Skeletal muscle satellite cell (primary cell): ENCODE measurements at regions not wholly inside any gene's neighbourhood (a gene's known extent, or its start where the extent isn't known, plus 50 kb on each side); places are given as distances from the start of the nearest gene placed in this dataset.

Experiments used
- H3K27me3 ChIP-seq: 2 replicates; pipeline ENCODE4 v1.7.0; 2013; ENCODE audit warnings: low read length; ENCODE audit not compliant: control insufficient read depth, insufficient read depth
- H3K36me3 ChIP-seq: 2 replicates; pipeline ENCODE4 v1.7.0; 2013; ENCODE audit warnings: mild to moderate bottlenecking, control low read depth, low read length; ENCODE audit not compliant: insufficient read depth
- H3K4me1 ChIP-seq: 2 replicates; pipeline ENCODE4 v1.7.0; 2013; ENCODE audit warnings: low read length; ENCODE audit not compliant: control insufficient read depth, insufficient read depth
- H3K4me2 ChIP-seq: 2 replicates; pipeline ENCODE4 v1.7.0; 2013; ENCODE audit warnings: mild to moderate bottlenecking, low read length
- H3K4me3 ChIP-seq: 2 replicates; pipeline ENCODE4 v1.7.0; 2013; ENCODE audit warnings: low read length
- H3K9ac ChIP-seq: 2 replicates; pipeline ENCODE4 v1.7.0; 2013; ENCODE audit warnings: mild to moderate bottlenecking, low read depth, low read length, moderate library complexity
- H3K9me3 ChIP-seq: replicated peaks from 2 replicates; pipeline ENCODE4 v1.7.0; 2013; ENCODE audit warnings: mild to moderate bottlenecking, control low read depth, low read length

- Histone ChIP-seq H3K36me3 (no peaks in the 10 kb centered on the region), H3K9ac (no peak overlapping the region), H3K9me3 (no peaks in the 10 kb centered on the region), H3K4me2 (no peak overlapping the region), H3K27me3 (peaks cover 35% of the 10 kb centered on the region), H3K4me3 (no peak overlapping the region), H3K4me1 (peaks cover 23% of the 10 kb centered on the region)
Observed at GRCh38 chr17:5775098-5775497, 190.8 kb upstream of the NLRP1 start.

DNA sequence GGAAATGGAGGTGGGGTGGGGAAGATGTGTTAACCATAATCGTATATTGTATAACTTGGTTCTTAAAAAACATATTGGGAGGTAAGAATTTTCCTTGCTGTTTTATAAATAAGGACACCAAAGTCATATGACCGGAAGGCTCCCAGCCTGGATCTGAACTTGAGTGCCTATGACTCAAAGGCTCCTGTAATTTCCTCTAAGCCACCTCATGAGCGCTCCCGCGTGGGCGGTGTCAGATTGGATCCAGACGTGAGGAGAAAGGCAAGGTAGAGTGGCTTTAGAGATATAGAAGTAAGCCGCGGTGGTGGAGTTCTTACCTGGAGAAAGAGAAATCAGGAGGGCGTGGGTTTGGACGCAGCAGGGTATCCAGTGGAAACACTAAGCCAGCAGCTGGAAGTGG is 196.2 kb upstream of the NLRP1 start:
- Histone ChIP-seq H3K4me3 (no peak overlapping the region), H3K36me3 (no peaks in the 10 kb centered on the region), H3K4me1 (peaks cover 37% of the 10 kb centered on the region), H3K4me2 (no peak overlapping the region), H3K27me3 (no peaks in the 10 kb centered on the region), H3K9me3 (peaks cover 9% of the 10 kb centered on the region), H3K9ac (no peak overlapping the region)

DNA sequence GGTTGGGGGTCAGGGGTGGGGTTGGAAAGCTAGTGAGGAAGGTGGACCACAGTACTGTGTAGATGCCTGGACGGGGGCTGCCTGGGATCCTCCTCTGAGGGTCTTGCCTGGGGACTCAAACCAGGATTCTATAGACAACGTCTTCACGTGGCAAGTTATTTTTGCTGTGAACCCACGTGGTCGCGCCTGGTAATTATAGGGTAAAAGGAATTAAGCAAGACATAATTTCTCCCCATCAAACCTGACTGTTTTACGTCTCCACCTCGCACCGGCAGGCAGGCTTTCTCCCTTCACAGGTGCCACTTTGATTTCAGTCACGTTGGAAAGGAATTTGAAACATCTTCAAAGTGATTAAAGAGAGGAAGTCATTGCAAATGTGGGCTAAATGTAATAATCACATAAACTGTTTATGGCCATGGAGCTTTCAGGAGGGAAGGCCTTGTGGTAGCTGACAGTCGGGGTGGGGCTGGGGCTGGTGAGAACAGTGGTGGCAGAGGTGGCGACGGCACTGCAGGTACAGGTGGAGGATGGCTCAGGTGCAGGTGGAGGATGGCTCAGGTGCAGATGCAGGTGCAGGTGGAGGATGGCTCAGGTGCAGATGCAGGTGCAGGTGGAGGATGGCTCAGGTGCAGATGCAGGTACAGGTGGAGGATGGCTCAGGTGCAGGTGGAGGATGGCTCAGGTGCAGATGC is 197.1 kb upstream of the NLRP1 start:
- Histone ChIP-seq H3K4me3 (no peak overlapping the region), H3K9ac (no peak overlapping the region), H3K27me3 (no peaks in the 10 kb centered on the region), H3K9me3 (peaks cover 9% of the 10 kb centered on the region), H3K4me1 (peaks cover 38% of the 10 kb centered on the region), H3K4me2 (no peak overlapping the region), H3K36me3 (no peaks in the 10 kb centered on the region)

DNA sequence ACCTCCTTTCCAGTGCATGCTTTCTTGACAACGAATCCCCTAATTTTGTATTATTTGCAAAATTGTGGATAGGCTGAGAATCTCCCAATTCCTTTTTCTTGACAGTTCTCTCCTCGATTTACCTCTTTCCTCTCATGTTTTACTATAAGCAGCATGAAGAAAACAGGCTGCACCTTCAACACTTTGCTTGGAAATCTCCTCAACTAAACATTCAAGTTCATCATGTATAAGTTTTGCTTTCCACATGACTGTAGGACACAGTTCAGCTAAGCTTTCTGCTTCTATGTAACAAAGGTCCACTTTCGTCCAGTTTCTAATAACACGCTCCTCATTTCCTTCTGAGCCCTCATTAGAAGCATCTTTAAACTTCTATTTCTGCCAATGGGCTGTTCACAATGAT is 199.0 kb upstream of the NLRP1 start:
- peaks cover 9% of the 10 kb centered on the region for H3K9me3 ChIP-seq
- H3K36me3 ChIP-seq, result no peaks in the 10 kb centered on the region
- no peak overlapping the region for H3K4me3 ChIP-seq
- H3K9ac ChIP-seq, result no peak overlapping the region
- no peaks in the 10 kb centered on the region for H3K27me3 ChIP-seq
- no peak overlapping the region for H3K4me2 ChIP-seq
- peaks cover 37% of the 10 kb centered on the region for H3K4me1 ChIP-seq

- Histone ChIP-seq H3K4me1 (peaks cover 42% of the 10 kb centered on the region), H3K4me2 (no peak overlapping the region)
Observed at GRCh38 chr17:5783851-5784250, 199.5 kb upstream of the NLRP1 start.

DNA sequence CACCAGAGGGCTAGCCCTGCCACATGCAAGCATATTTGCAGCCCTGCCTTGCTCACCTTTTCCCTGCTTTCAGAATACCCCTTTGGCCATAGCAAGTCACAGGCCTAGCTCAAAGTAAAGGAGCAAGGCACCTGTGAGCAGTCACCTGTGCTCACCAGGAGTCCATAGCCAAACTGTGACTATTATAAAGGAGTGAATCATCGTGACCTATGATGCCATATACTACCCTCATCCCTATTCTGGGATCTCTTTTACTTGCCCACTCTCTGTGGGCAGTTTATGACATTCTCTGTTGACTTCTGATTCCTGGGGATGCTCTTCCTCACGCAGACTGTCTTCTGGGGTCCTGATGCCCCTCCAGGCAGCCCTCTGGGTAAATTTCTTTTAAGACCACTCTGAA is 200.5 kb upstream of the NLRP1 start:
- Histone ChIP-seq H3K4me3 (no peak overlapping the region), H3K36me3 (no peaks in the 10 kb centered on the region), H3K4me2 (peak overlapping the region; percentile 62), H3K4me1 (peaks cover 42% of the 10 kb centered on the region), H3K9me3 (peaks cover 9% of the 10 kb centered on the region), H3K27me3 (no peaks in the 10 kb centered on the region), H3K9ac (peak overlapping the region; percentile 38)

More at GRCh38 chr17:5783851-5784250, 199.5 kb upstream of the NLRP1 start:
- no peak overlapping the region for H3K4me3 ChIP-seq
- H3K36me3 ChIP-seq, result no peaks in the 10 kb centered on the region
- H3K9me3 ChIP-seq, result peaks cover 9% of the 10 kb centered on the region
- H3K27me3 ChIP-seq, result no peaks in the 10 kb centered on the region
- no peak overlapping the region for H3K9ac ChIP-seq

- Histone ChIP-seq H3K9ac (peak overlapping the region; percentile 38), H3K36me3 (no peaks in the 10 kb centered on the region), H3K4me1 (peaks cover 38% of the 10 kb centered on the region), H3K4me3 (peak overlapping the region; percentile 29), H3K27me3 (no peaks in the 10 kb centered on the region), H3K4me2 (peak overlapping the region; percentile 62), H3K9me3 (peaks cover 9% of the 10 kb centered on the region)
Observed at GRCh38 chr17:5785338-5785737, 201.0 kb upstream of the NLRP1 start.

- Histone ChIP-seq H3K4me3 (no peak overlapping the region), H3K4me1 (peaks cover 31% of the 10 kb centered on the region), H3K9ac (peak overlapping the region; percentile 38), H3K9me3 (peaks cover 9% of the 10 kb centered on the region), H3K4me2 (peak overlapping the region; percentile 62), H3K36me3 (no peaks in the 10 kb centered on the region), H3K27me3 (no peaks in the 10 kb centered on the region)
Observed at GRCh38 chr17:5785867-5786509, 201.7 kb upstream of the NLRP1 start.

- H3K9me3 ChIP-seq, result peaks cover 9% of the 10 kb centered on the region
- H3K4me3 ChIP-seq, result no peak overlapping the region
- peaks cover 30% of the 10 kb centered on the region for H3K4me1 ChIP-seq
- H3K4me2 ChIP-seq, result no peak overlapping the region
- no peaks in the 10 kb centered on the region for H3K27me3 ChIP-seq
- H3K36me3 ChIP-seq, result no peaks in the 10 kb centered on the region
- H3K9ac ChIP-seq, result no peak overlapping the region
Observed at GRCh38 chr17:5786510-5786875, 202.2 kb upstream of the NLRP1 start.

DNA sequence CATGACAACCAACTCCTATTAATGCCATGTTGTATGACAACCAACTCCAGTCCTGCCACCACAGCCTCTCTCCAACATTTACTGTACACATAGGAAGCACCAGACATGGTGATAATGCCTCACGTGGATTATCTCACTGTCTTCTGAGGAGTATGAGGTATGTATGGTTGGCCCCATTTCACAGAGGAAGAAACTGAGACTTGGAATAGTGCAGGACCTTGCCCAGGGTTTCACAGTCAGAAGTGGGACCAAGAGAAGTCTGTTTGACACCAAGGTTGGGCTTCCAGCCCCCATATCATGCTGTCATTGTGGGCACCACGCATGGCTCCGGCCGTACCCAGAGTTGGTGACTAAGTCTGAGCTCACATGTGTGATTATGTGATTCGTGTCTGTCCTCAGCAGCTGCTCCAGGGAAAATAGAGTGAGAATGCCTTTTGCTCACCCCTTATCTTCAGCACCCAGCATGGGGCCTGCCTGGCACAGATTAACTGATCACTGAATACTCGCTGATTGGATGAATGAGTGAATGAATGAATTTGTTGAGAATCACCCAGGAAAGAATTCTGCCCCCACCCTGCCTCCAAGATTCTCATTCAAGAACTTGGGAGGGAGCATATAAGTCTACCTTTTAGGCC is 204.1 kb upstream of the NLRP1 start:
- Histone ChIP-seq H3K36me3 (no peaks in the 10 kb centered on the region), H3K4me3 (no peak overlapping the region), H3K4me1 (peaks cover 30% of the 10 kb centered on the region), H3K9ac (no peak overlapping the region), H3K4me2 (no peak overlapping the region), H3K27me3 (no peaks in the 10 kb centered on the region), H3K9me3 (peaks cover 10% of the 10 kb centered on the region)

GRCh38 chr17:5789528-5789927 is 205.2 kb upstream of the NLRP1 start:
- H3K4me2 ChIP-seq, result no peak overlapping the region
- peaks cover 5% of the 10 kb centered on the region for H3K9me3 ChIP-seq
- H3K4me1 ChIP-seq, result peaks cover 29% of the 10 kb centered on the region

More at GRCh38 chr17:5789528-5789927, 205.2 kb upstream of the NLRP1 start:
- peaks cover under 1% of the 10 kb centered on the region for H3K27me3 ChIP-seq
- no peaks in the 10 kb centered on the region for H3K36me3 ChIP-seq
- no peak overlapping the region for H3K9ac ChIP-seq
- H3K4me3 ChIP-seq, result no peak overlapping the region
